DND-41 (cell line): ENCODE measurements at regions not wholly inside any gene's neighbourhood (a gene's known extent, or its start where the extent isn't known, plus 50 kb on each side); places are given as distances from the start of the nearest gene placed in this dataset.

Experiments used
- EZH2 ChIP-seq: IDR thresholded peaks from 3 replicates; pipeline ENCODE4 v1.6.1; 2012; ENCODE audit warnings: borderline replicate concordance, low read depth, mild to moderate bottlenecking, moderate library complexity, low read length, inconsistent platforms; ENCODE audit not compliant: severe bottlenecking
- TF ChIP-seq, protein P1 (sequence below): IDR thresholded peaks from 2 replicates; pipeline ENCODE4 v1.5.1; 2012; ENCODE audit warnings: borderline replicate concordance, low read length, moderate library complexity, mild to moderate bottlenecking; ENCODE audit not compliant: poor library complexity, severe bottlenecking; ENCODE audit errors: extremely low read depth

DNA sequence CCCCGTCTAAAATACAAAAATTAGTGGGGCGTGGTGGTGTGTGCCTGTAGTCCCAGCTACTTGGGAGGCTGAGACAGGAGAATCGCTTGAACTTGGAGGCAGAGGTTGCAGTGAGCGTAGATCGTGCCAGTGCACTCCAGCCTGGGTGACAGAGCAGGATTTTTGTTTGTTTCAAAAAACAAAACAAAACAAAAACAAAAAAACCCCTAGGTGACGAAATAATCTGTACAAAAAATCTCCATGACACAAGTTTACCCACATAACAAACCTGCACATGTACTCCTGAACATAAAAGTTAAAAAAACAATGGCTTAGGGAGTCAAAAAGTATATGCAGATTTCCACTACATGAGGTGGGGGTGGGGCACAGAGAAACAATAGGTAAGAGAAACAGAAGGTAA, 140.5 kb upstream of the ASIC2 start:
- TF ChIP-seq, protein P1, sequence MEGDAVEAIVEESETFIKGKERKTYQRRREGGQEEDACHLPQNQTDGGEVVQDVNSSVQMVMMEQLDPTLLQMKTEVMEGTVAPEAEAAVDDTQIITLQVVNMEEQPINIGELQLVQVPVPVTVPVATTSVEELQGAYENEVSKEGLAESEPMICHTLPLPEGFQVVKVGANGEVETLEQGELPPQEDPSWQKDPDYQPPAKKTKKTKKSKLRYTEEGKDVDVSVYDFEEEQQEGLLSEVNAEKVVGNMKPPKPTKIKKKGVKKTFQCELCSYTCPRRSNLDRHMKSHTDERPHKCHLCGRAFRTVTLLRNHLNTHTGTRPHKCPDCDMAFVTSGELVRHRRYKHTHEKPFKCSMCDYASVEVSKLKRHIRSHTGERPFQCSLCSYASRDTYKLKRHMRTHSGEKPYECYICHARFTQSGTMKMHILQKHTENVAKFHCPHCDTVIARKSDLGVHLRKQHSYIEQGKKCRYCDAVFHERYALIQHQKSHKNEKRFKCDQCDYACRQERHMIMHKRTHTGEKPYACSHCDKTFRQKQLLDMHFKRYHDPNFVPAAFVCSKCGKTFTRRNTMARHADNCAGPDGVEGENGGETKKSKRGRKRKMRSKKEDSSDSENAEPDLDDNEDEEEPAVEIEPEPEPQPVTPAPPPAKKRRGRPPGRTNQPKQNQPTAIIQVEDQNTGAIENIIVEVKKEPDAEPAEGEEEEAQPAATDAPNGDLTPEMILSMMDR: no peak
- no peak for TF ChIP-seq EZH2
